Suprapubic skin (tissue), 4 donors: ENCODE measurements at regions not wholly inside any gene's neighbourhood (a gene's known extent, or its start where the extent isn't known, plus 50 kb on each side); places are given as distances from the start of the nearest gene placed in this dataset.

Experiments used
- DNase-seq, 2 donors: peaks; one replicate each; pipeline ENCODE4 v3.0.0-alpha.2; 2019; ENCODE audit warnings: low spot score in 2 of 2
- H3K27ac ChIP-seq: fragments of 200-600 bp; sonication (generic); one replicate; pipeline ENCODE4 v1.5.1; 2019
- H3K27me3 ChIP-seq: fragments of 200-600 bp; sonication (generic); one replicate; pipeline ENCODE4 v1.5.1; 2019
- H3K36me3 ChIP-seq: fragments of 200-600 bp; sonication (generic); one replicate; pipeline ENCODE4 v1.5.1; 2019
- H3K4me1 ChIP-seq: fragments of 200-600 bp; sonication (generic); one replicate; pipeline ENCODE4 v1.5.1; 2019
- H3K4me3 ChIP-seq: fragments of 200-600 bp; sonication (generic); one replicate; pipeline ENCODE4 v1.5.1; 2019; ENCODE audit warnings: mild to moderate bottlenecking
- H3K9me3 ChIP-seq: fragments of 200-600 bp; sonication (generic); one replicate; pipeline ENCODE4 v1.5.1; 2019
- EP300 ChIP-seq: sonication (generic); formaldehyde crosslinking; IDR thresholded peaks from one replicate; pipeline ENCODE4 v1.6.1; 2017; ENCODE audit warnings: antibody characterized with exemption
- POLR2A ChIP-seq, 2 donors: fragments of 450-650 bp; IDR thresholded peaks; one replicate each; pipeline ENCODE4 v1.6.1; 2017; ENCODE audit warnings: antibody characterized with exemption in 2 of 2, mild to moderate bottlenecking in 2 of 2, moderate library complexity in 2 of 2
- POLR2AphosphoS5 ChIP-seq, 3 donors: sonication (generic); formaldehyde crosslinking; IDR thresholded peaks; one replicate each; pipeline ENCODE4 v1.6.1; 2017; ENCODE audit warnings: antibody characterized with exemption in 3 of 3
- WGBS: methylation state at CpG from one replicate; pipeline ENCODE4 v1.1.5; 2018; 5-methylcytosine and 5-hydroxymethylcytosine counted together
- TF ChIP-seq, protein P1 (sequence below), 2 donors: fragments of 200-600 bp in 1 of 2; fragments of 450-650 bp in 1 of 2; sonication (generic) in 1 of 2; IDR thresholded peaks; one replicate each; pipeline ENCODE4 v1.5.1; 2016 to 2019; ENCODE audit warnings: antibody characterized with exemption in 2 of 2, mild to moderate bottlenecking in 1 of 2, moderate library complexity in 1 of 2

DNA sequence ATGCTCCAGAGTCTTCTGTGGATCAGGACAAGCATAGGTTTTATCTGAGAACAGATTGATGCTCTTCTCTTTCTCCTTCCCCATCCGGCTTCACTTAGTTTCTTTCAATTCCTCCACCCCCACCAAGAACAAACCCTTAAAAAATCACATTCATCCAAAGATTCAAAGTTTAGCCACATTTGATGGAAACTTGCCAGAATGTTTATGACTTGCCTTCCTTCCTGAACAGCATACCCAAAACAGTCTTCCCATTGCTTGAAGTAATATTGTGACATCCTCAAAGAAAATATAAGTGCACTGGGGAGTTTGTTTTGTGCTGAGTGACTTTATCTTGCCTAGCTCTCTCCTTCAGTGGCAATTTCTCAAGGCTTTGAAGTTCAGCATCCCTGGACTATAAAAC lies 83.0 kb downstream of the MAGEB17 start:
- Histone ChIP-seq H3K9me3 (no peaks in the 10 kb centered on the region), H3K36me3 (no peaks in the 10 kb centered on the region), H3K27me3 (no peaks in the 10 kb centered on the region), H3K4me1 (no peaks in the 10 kb centered on the region), H3K4me3 (no peak overlapping the region), H3K27ac (no peak overlapping the region)
- 52% methylated on average over 1 of the region's 1 CpG for WGBS
- no peak for DNase-seq
- no peak for TF ChIP-seq POLR2A (IDR thresholded peaks at IDR 0.05)
- TF ChIP-seq, protein P1, sequence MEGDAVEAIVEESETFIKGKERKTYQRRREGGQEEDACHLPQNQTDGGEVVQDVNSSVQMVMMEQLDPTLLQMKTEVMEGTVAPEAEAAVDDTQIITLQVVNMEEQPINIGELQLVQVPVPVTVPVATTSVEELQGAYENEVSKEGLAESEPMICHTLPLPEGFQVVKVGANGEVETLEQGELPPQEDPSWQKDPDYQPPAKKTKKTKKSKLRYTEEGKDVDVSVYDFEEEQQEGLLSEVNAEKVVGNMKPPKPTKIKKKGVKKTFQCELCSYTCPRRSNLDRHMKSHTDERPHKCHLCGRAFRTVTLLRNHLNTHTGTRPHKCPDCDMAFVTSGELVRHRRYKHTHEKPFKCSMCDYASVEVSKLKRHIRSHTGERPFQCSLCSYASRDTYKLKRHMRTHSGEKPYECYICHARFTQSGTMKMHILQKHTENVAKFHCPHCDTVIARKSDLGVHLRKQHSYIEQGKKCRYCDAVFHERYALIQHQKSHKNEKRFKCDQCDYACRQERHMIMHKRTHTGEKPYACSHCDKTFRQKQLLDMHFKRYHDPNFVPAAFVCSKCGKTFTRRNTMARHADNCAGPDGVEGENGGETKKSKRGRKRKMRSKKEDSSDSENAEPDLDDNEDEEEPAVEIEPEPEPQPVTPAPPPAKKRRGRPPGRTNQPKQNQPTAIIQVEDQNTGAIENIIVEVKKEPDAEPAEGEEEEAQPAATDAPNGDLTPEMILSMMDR (IDR thresholded peaks at IDR 0.05): no peak
- TF ChIP-seq EP300: no peak
- no peak for TF ChIP-seq POLR2AphosphoS5 (IDR thresholded peaks at IDR 0.05)

DNA sequence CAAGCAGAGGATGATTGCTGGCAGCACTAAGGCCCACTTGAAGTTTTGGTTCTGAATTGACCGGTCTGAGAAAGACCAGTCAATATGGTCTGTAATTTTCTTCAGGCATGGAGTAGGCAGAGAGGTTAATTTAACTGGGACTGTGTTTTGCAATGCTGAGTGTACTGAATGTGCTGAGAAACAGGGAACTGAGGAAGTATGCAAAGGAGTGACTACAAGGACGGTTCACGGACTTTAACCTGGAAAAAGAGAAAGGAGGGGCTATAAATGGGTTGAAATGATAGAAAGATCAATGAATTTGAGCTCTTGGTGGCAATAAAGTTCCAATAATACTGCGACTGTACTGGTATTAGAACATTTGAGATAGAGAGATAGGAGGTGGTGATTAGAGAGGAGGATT lies 84.5 kb downstream of the MAGEB17 start:
- WGBS: 74% methylated on average over 4 of the region's 4 CpGs
- Histone ChIP-seq H3K36me3 (no peaks in the 10 kb centered on the region), H3K9me3 (no peaks in the 10 kb centered on the region), H3K27me3 (no peaks in the 10 kb centered on the region), H3K4me1 (no peaks in the 10 kb centered on the region), H3K4me3 (no peak overlapping the region), H3K27ac (no peak overlapping the region)
- no peak for DNase-seq
- TF ChIP-seq POLR2AphosphoS5 (IDR thresholded peaks at IDR 0.05) (no peak), EP300 (no peak), POLR2A (IDR thresholded peaks at IDR 0.05) (no peak)
- TF ChIP-seq, protein P1 (IDR thresholded peaks at IDR 0.05): no peak

DNA sequence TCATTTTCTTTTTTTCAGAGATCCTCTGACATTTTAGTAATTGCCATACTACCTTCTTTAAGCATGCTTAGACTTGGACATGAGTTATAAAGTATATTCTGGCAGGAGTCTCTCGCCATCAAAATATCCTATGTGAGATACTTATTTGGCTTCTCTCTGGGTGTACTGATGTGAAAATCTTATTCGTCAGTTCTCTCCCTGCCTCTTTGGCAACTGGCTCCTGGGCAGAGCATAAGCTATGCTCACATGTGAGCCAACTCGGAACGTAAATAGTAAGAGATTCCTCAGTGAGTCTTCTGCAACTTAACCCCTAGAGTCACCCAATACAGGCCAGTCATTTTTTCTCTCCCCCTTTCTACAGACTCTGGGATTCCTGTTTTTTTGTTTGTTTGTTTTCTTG lies 91.6 kb downstream of the MAGEB17 start:
- H3K4me1 ChIP-seq: no peaks in the 10 kb centered on the region
- WGBS: 40% methylated on average over 4 of the region's 4 CpGs
- no peaks in the 10 kb centered on the region for H3K36me3 ChIP-seq
- no peaks in the 10 kb centered on the region for H3K27me3 ChIP-seq
- H3K27ac ChIP-seq: no peak overlapping the region
- TF ChIP-seq POLR2A (IDR thresholded peaks at IDR 0.05) (no peak), EP300 (no peak), POLR2AphosphoS5 (IDR thresholded peaks at IDR 0.05) (no peak)
- TF ChIP-seq, protein P1 (IDR thresholded peaks at IDR 0.05): no peak
- DNase-seq: no peak
- no peak overlapping the region for H3K4me3 ChIP-seq
- no peaks in the 10 kb centered on the region for H3K9me3 ChIP-seq

GRCh38 chrX:16267431-16267830 lies 100.2 kb downstream of the MAGEB17 start:
- Histone ChIP-seq H3K27ac (no peak overlapping the region), H3K4me3 (no peak overlapping the region), H3K4me1 (no peaks in the 10 kb centered on the region), H3K27me3 (no peaks in the 10 kb centered on the region), H3K36me3 (no peaks in the 10 kb centered on the region), H3K9me3 (no peaks in the 10 kb centered on the region)
- WGBS: 89% methylated on average over 1 of the region's 1 CpG
- TF ChIP-seq POLR2A (IDR thresholded peaks at IDR 0.05): no peak
- no peak for TF ChIP-seq EP300
- TF ChIP-seq, protein P1 (IDR thresholded peaks at IDR 0.05): no peak
- no peak for TF ChIP-seq POLR2AphosphoS5 (IDR thresholded peaks at IDR 0.05)
- DNase-seq: no peak

GRCh38 chrX:16268206-16268605 lies 100.9 kb downstream of the MAGEB17 start:
- no peak for TF ChIP-seq POLR2A (IDR thresholded peaks at IDR 0.05)
- TF ChIP-seq POLR2AphosphoS5 (IDR thresholded peaks at IDR 0.05): no peak
- no peak for TF ChIP-seq EP300
- TF ChIP-seq, protein P1 (IDR thresholded peaks at IDR 0.05): no peak
- H3K27me3 ChIP-seq: no peaks in the 10 kb centered on the region
- H3K27ac ChIP-seq: no peak overlapping the region
- no peaks in the 10 kb centered on the region for H3K36me3 ChIP-seq
- 77% methylated on average over 2 of the region's 2 CpGs for WGBS
- DNase-seq: no peak
- no peak overlapping the region for H3K4me3 ChIP-seq
- no peaks in the 10 kb centered on the region for H3K4me1 ChIP-seq
- no peaks in the 10 kb centered on the region for H3K9me3 ChIP-seq
